ENCODE measurements at regions not wholly inside any gene's neighbourhood (a gene's known extent, or its start where the extent isn't known, plus 50 kb on each side); places are given as distances from the start of the nearest gene placed in this dataset.

- TF ChIP-seq, protein P1, sequence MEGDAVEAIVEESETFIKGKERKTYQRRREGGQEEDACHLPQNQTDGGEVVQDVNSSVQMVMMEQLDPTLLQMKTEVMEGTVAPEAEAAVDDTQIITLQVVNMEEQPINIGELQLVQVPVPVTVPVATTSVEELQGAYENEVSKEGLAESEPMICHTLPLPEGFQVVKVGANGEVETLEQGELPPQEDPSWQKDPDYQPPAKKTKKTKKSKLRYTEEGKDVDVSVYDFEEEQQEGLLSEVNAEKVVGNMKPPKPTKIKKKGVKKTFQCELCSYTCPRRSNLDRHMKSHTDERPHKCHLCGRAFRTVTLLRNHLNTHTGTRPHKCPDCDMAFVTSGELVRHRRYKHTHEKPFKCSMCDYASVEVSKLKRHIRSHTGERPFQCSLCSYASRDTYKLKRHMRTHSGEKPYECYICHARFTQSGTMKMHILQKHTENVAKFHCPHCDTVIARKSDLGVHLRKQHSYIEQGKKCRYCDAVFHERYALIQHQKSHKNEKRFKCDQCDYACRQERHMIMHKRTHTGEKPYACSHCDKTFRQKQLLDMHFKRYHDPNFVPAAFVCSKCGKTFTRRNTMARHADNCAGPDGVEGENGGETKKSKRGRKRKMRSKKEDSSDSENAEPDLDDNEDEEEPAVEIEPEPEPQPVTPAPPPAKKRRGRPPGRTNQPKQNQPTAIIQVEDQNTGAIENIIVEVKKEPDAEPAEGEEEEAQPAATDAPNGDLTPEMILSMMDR (IDR thresholded peaks at IDR 0.05 in 2 of 3, conservative IDR thresholded peaks at IDR 0.05 in 1 of 3; ENCODE audit: borderline replicate concordance in 1 of 3, insufficient read depth in 1 of 3, low read depth in 2 of 3, low read length in 2 of 3) = no peak
- TF ChIP-seq SIN3A (IDR thresholded peaks at IDR 0.05; ENCODE audit: low read depth) (no peak), MAX (IDR thresholded peaks at IDR 0.05) (no peak), ELF1 (IDR thresholded peaks at IDR 0.05; ENCODE audit: borderline replicate concordance, low read depth) (no peak), JUND (IDR thresholded peaks at IDR 0.05) (no peak), EGR1 (IDR thresholded peaks at IDR 0.05; ENCODE audit: low read depth) (no peak)
- TF ChIP-seq, protein P2, sequence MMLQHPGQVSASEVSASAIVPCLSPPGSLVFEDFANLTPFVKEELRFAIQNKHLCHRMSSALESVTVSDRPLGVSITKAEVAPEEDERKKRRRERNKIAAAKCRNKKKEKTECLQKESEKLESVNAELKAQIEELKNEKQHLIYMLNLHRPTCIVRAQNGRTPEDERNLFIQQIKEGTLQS (IDR thresholded peaks at IDR 0.05) = no peak
Observed at GRCh38 chr6:167393731-167394130, 68.8 kb downstream of the TTLL2 start.

All from HCT116 (cell line).